HUDEP-2 (cell line): ENCODE measurements at regions not wholly inside any gene's neighbourhood (a gene's known extent, or its start where the extent isn't known, plus 50 kb on each side); places are given as distances from the start of the nearest gene placed in this dataset.
"Not testable (repeated sequence)": the region's sequence is repeated elsewhere in the genome, so short reads cannot be mapped to it uniquely, and the experiment has no call there.

Experiments used
- DNase-seq, 76 experiments: peaks; one replicate each; lab custom pipeline; 2025; ENCODE audit not compliant: unreplicated experiment in 76 of 76; lab: John Stamatoyannopoulos, UW

GRCh38 chr4:77220828-77221613 lies 64.0 kb downstream of the CCNG2 start:
- no peak for DNase-seq

DNA sequence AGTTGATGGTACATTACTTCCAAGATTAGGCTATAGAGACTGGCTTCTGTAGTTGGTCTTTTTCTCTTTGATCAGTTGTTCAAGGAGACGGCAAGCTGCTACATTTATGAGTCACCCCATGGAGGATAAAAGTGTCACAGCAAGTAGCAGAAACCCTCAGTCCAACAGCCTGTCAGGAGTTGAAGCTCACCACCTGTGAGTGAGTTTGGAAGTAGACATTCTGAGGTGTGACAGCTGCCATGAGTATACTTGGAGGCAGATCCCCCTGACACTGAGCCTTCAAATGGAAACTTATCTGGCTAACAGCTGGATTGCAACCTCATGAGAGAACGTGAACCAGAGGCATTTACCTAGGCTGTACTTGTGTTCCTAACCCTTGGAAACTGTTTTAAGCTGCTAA lies 68.0 kb downstream of the CCNG2 start:
- no peak for DNase-seq

DNA sequence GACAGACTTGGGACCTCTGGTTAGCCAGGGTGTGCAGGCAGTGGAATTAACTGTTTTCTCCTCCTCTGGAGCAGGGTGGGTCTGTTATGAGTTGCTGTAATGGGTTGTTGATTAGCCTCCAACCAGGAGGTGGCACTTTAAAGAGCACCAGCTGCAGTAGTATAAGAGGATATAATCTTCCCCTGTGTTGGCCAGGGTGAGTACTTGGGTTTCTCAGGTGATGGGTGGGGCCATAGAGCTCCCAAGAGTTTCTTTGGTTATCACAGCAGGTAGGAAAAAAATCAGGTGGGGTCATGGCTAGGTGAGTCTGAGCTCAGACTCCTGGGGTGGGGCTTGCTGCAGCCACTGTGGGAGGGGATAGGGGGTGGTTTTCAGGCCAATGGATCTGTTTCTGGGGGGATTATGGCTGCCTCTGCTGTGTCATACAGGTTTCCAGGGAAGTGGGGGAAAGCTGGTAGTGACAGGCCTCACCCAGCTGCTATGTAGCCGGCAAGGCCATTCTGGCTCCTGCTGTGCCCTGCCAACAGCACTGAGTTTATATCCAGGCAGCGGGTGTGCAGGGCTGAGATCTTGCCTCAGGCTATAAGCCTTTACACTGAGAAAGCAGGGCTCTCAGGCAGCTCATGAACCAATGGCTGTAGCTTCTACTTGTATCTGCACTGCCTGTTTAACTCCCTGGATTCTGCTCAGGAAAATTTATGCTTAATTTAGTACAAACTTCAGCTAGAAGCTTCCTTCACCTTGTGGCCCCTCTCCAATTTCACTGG lies 70.1 kb downstream of the CCNG2 start:
- no peak for DNase-seq

DNA sequence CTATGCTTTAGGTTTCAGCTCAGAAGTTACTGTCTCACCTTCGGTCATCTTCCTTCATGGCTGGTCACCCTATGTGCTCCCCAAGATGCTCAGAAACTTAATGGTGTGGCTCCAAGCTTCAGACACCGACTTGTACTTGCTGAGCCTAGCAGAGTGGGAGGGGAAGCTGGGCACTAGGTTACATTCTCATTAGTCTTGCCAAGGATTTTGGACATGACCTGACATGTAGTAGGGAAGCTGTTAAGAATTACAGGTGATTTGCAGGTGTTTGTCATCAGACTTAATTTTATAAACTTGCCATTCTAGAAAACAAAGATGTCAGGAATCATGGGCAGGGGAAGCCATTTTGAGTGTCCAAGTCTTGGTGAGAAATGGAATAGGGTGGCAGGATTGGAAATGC lies 72.4 kb downstream of the CCNG2 start:
- no peak for DNase-seq

- peak in 7 of 76 experiments; percentile 4 to 43 (median 13) for DNase-seq
Measured at GRCh38 chr4:77232653-77233052, 75.6 kb downstream of the CCNG2 start.

DNA sequence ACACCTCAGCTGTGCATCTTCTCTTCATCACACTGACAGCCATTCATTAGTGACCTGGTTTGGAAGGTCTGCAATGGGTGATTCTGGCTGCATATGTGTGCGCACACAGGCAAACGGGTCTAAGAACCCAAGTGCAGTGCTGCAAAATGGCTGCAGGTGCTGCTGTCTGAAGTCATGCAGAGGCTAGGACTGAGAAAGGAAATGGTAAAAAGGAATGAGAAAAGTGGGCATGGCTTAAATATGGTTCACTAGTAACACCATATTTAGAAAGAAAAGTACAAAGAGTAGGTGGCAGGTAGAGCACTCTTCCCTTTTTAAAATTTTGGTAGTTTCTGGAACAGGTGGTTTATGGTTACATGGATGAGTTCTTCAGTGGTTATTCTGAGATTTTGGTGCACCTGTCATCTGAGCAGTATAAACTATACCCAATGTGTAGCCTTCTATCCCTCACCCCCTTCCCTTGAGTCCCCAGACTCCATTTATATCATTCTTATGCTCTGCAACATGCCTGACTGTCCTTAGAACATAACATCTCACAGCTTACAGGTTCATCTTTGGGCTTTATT lies 78.4 kb downstream of the CCNG2 start:
- DNase-seq = no peak

GRCh38 chr4:77236806-77237205 lies 79.8 kb downstream of the CCNG2 start:
- DNase-seq = no peak

DNA sequence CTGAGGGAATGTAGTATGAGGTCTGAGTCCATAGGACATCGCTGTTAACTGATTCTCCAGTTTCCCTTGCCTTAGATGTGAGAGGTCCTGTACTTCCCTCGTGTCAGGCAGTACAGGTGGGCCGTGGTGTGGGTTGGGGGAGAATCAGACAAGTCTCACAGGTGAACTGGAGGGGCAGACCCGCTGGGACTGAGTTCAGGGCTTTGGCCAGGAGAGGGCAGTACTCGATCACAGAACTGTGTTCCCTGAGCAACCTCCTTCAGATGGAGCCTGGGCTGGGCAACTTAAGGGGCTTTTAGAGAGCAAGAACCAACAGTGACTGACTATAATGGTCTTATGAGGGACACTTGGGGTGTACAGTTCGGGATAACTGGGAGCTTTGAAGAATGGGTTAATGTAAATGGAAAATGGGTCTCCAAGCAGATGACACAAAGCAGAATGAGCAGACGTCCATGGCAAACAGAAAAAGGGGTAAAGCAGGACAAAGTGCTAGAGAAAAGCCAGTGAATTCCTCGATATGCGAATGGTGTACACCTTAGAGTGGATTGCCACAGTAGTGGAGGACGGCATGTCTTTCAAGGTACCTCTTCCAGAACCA lies 83.6 kb downstream of the CCNG2 start:
- peak in 54 of 76 experiments; percentile 0 to 64 (median 25) for DNase-seq

DNA sequence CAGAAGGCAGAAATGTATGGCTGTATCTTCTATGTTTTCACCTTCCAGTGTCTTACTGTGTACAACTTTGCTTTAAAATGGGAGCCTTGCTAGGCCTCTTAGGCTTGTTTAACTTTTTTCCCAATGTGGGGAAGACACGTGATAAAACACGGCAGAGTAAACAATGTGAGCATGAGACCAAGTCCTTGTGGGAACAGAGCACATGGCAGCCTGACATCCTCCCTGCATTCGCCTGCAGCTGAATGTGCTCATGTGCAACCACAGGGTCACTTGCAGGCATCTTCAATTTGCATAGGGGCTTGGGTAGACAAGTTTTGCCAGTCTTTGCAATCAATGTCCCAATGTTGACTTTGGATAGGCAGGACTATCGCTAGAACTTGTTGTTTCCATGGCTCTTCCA lies 91.8 kb downstream of the CCNG2 start:
- no peak for DNase-seq

DNA sequence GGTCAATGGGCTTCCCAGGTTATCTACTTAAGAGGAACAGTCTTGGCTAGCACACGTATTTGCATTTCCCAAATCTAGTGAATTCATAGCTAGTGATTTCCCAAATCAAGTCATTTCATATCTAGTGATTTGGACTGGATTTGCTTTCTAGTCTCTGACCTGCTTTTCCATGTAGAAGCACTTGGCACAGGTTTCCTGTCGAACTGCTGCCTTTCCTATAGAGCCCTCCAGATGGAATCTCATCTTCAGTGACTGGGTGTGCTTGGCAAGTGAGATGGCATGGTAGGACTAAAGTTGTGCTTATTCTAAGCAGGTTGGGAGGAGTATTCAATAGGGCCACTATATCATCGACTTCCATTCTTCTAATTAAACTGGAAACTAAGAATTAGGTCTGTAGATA lies 94.7 kb downstream of the CCNG2 start:
- no peak for DNase-seq

- DNase-seq = peak in 17 of 76 experiments; percentile 2 to 73 (median 30)
Measured at GRCh38 chr4:77263247-77263646, 106.2 kb downstream of the CCNG2 start.

DNA sequence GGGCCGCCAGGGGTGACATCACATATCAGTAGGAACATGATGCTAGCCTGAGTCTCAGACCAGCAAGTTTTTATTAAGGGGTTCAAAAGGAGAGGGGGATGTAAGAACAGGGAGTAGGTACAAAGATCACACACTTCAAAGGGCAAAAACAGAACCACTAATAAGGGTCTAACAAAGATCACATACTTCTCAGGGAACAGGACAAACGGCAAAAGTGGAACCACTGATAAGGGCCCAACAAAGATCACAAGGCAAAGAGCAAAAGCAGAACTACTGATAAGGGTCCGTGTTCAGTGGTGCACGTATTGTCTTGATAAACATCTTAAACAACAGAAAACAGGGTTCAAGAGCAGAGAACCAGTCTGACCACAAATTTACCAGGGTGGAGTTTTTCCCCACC lies 107.0 kb downstream of the CCNG2 start:
- peak in 28 of 76 experiments; percentile 4 to 79 (median 22) for DNase-seq

DNA sequence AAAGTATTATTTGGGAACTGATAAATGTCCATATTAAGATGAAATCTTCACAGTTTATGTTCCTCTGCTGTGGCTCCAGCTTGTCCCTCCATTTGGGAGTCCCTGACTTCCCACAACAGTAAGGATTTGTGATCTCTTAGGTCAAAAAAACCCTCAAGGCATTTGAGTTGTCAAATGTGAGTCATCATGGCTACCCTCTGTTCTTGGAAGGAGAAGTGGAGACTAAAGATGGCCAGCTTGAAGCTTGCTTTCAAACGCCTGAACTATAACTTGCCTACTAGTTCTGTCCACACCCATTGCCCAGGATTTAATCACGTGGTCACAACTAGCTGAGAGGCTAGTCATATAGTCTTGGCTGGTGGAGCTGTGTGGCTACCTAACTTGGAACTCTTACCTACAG lies 107.8 kb downstream of the CCNG2 start:
- DNase-seq = peak in 1 of 76 experiments; percentile 3

DNA sequence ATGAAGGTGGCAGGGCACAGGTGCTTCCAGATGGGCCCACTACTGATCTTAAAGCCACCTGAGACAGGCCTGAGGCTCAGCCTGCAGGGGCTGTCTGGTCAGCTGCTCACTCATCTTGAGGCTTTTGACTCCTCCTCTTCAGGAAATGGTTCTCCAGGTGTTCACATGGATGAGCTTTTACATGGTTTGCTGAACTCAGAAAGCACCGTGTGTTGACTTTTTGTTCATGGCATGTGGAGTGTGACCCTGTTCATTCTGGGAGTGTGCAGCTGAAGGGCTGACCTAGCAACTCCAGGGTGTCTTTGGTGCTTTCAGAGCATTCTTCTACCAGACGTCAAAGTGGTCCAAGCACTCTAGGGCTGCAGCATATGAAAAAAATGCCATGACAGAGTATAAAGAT lies 111.1 kb downstream of the CCNG2 start:
- no peak for DNase-seq

DNA sequence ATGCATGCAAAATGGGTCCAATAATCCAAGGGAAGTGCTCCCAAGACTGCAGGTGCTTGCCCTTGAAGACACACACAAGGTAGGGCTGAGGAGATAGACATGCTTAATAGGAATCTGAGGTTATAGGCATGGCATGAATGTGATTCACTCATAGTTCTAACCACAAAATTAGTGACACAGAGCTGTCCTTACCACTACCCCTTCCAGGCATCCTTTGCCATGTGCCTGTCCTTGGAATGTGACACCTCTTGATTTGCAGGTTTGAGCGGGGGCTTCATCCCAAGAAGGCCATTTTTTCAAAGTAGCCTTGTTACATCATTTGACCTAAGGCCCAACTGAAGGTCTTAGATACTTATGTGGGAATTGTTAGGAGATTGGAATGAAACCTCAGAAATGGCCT lies 112.5 kb downstream of the CCNG2 start:
- no peak for DNase-seq

GRCh38 chr4:77273412-77273811 lies 116.4 kb downstream of the CCNG2 start:
- no peak for DNase-seq

GRCh38 chr4:77279114-77279513 lies 122.1 kb downstream of the CCNG2 start:
- DNase-seq = not testable (repeated sequence)

GRCh38 chr4:77282305-77282704 lies 125.3 kb downstream of the CCNG2 start:
- no peak for DNase-seq

DNA sequence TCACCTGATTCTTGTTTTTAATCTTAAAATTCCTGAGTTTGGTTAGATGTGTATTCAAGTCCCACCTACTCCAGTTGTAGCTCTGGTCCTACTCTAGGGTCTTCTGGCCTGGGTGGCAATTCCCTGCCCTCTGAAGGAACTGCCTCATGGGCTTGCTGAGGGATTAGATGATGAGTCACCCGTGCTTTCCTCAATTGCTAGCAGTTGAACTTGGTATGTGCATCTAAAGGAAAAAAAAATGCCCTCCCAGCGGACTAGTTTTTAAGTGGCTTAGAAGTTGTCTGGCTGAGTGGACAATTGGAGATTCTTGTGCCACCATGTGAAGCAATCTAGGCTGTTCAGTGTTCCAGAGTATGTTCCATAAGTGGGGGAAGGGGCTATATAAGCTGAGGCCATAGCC lies 127.0 kb downstream of the CCNG2 start:
- no peak for DNase-seq

- DNase-seq = no peak
Measured at GRCh38 chr4:77286906-77287305, 129.9 kb downstream of the CCNG2 start.

- DNase-seq = no peak
Measured at GRCh38 chr4:77293426-77293825, 136.4 kb downstream of the CCNG2 start.
